ENCODE measurements at regions not wholly inside any gene's neighbourhood (a gene's known extent, or its start where the extent isn't known, plus 50 kb on each side); places are given as distances from the start of the nearest gene placed in this dataset.
"Not testable (repeated sequence)": the region's sequence is repeated elsewhere in the genome, so short reads cannot be mapped to it uniquely, and the experiment has no call there.

DNA sequence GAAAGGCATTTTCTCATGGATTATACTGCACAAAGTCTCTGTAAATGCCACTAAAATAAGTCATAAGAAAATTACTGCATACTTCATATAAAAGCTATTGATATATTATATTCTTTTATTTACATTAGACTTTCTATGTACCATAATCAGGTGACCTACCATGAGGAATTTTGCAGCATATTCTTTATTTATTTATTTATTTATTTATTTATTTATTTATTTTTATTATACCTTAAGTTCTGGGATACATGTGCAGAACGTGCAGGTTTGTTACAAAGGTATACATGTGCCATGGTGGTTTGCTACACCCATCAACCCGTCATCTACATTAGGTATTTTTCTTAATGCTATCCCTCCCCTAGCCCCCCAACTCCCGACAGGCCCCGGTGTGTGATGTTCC is 596.2 kb downstream of the CHSY3 start:
- H3K4me3 ChIP-seq (ENCODE audit: low read depth, low read length); CTCF ChIA-PET; H3K4me1 ChIP-seq (ENCODE audit: control insufficient read depth, insufficient read depth, low read length); H3K27ac ChIP-seq (ENCODE audit: extremely low read depth, low read depth, low read length); POLR2A ChIA-PET; H3K36me3 ChIP-seq (ENCODE audit: control insufficient read depth in 2 of 2, insufficient read depth in 1 of 2, low read length in 2 of 2); H3K9me3 ChIP-seq (ENCODE audit: control insufficient read depth, insufficient read depth, low read depth, low read length): not testable (repeated sequence)
- TF ChIP-seq ZNF394 (tag by site-specific recombination; IDR thresholded peaks at IDR 0.05; ENCODE audit: borderline replicate concordance) (peak; percentile 63; the same call in 1 of the 2 replicates), ZNF555 (tag by site-specific recombination; conservative IDR thresholded peaks at IDR 0.05) (peak; percentile 57), ZNF426 (tag by site-specific recombination; IDR thresholded peaks at IDR 0.05) (peak; percentile 61), ZNF433 (tag by site-specific recombination; IDR thresholded peaks at IDR 0.05; ENCODE audit: low read depth) (peak; percentile 54; the same call in 1 of the 2 replicates), ZNF140 (tag by site-specific recombination; IDR thresholded peaks at IDR 0.05) (0 out of 2 replicates have a peak, but pooled peaks have one; percentile 12), ZNF623 (tag by site-specific recombination; IDR thresholded peaks at IDR 0.05) (peak; percentile 25; the same call in 1 of the 2 replicates), ZNF518A (tag by site-specific recombination; conservative IDR thresholded peaks at IDR 0.05; ENCODE audit: low read depth) (peak; percentile 57; the same call in 1 of the 2 replicates)
- TF ChIP-seq, protein P1, sequence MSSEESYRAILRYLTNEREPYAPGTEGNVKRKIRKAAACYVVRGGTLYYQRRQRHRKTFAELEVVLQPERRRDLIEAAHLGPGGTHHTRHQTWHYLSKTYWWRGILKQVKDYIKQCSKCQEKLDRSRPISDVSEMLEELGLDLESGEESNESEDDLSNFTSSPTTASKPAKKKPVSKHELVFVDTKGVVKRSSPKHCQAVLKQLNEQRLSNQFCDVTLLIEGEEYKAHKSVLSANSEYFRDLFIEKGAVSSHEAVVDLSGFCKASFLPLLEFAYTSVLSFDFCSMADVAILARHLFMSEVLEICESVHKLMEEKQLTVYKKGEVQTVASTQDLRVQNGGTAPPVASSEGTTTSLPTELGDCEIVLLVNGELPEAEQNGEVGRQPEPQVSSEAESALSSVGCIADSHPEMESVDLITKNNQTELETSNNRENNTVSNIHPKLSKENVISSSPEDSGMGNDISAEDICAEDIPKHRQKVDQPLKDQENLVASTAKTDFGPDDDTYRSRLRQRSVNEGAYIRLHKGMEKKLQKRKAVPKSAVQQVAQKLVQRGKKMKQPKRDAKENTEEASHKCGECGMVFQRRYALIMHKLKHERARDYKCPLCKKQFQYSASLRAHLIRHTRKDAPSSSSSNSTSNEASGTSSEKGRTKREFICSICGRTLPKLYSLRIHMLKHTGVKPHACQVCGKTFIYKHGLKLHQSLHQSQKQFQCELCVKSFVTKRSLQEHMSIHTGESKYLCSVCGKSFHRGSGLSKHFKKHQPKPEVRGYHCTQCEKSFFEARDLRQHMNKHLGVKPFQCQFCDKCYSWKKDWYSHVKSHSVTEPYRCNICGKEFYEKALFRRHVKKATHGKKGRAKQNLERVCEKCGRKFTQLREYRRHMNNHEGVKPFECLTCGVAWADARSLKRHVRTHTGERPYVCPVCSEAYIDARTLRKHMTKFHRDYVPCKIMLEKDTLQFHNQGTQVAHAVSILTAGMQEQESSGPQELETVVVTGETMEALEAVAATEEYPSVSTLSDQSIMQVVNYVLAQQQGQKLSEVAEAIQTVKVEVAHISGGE (tag by site-specific recombination; conservative IDR thresholded peaks at IDR 0.05; ENCODE audit: low read depth), result peak; percentile 52; the same call in 1 of the 2 replicates

DNA sequence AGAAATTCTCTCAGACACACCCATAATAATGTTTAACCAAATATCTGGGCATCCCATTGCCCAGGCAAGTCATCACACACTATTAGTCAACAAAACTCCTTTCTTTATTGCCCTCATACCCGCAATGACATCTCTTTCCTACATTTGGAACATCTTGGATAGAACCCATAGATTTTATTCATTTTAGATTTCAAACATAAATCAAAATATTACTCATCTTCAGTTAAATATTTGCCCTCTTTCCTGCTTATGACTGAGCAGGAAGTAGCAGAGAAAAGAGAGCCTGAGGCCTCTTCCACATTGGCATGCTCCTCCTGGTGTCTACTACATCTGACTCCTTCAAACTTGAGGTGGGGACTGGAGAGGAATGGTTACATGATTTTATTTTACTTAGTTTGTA is 592.0 kb downstream of the CHSY3 start:
- Histone ChIP-seq H3K4me1 (ENCODE audit: control insufficient read depth, insufficient read depth, low read length) (no peaks in the 10 kb centered on the region), H3K27ac (ENCODE audit: extremely low read depth, low read depth, low read length) (no peak overlapping the region), H3K4me3 (ENCODE audit: low read depth, low read length) (no peak overlapping the region), H3K9me3 (ENCODE audit: control insufficient read depth, insufficient read depth, low read depth, low read length) (no peaks in the 10 kb centered on the region), H3K36me3 (ENCODE audit: control insufficient read depth in 2 of 2, insufficient read depth in 1 of 2, low read length in 2 of 2) (no peaks in the 10 kb centered on the region)
- ChIA-PET CTCF (no interaction called here), POLR2A (no interaction called here)
- TF ChIP-seq ZNF558 (tag by site-specific recombination; IDR thresholded peaks at IDR 0.05) (no peak), SP3 (tag by site-specific recombination; IDR thresholded peaks at IDR 0.05) (no peak), YY2 (tag by site-specific recombination; IDR thresholded peaks at IDR 0.05) (no peak)

DNA sequence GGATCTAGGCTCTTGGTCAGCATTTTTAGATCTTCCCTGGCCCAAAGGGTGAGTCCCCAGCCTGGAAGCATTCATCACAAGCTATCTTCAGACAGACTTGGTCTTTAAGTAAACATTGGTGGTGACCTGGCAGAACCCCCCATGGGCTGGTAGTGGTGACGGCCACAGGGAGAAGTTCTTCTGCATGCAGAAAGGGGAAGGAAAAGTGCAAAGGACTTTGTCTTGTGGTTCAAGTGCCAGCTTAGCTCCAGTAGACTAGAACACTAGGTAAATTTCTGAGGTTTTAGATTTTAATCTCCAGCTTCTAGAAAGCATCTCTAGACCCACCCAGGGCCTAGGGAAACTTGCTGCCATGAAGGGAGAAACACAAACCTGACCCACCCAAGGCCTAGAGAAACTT is 584.0 kb downstream of the CHSY3 start:
- H3K4me3 ChIP-seq (ENCODE audit: low read depth, low read length), result no peak overlapping the region
- H3K36me3 ChIP-seq (ENCODE audit: control insufficient read depth in 2 of 2, insufficient read depth in 1 of 2, low read length in 2 of 2), result no peaks in the 10 kb centered on the region
- H3K9me3 ChIP-seq (ENCODE audit: control insufficient read depth, insufficient read depth, low read depth, low read length), result no peaks in the 10 kb centered on the region
- ChIA-PET CTCF (no interaction called here), POLR2A (no interaction called here)
- H3K27ac ChIP-seq (ENCODE audit: extremely low read depth, low read depth, low read length), result no peak overlapping the region
- H3K4me1 ChIP-seq (ENCODE audit: control insufficient read depth, insufficient read depth, low read length), result no peaks in the 10 kb centered on the region
- TF ChIP-seq HOXD13 (CRISPR knock-in tag; IDR thresholded peaks at IDR 0.05; ENCODE audit: borderline replicate concordance) (no peak), BCL11A (tag by site-specific recombination; IDR thresholded peaks at IDR 0.05; ENCODE audit: low read depth) (no peak), ZNF624 (tag by site-specific recombination; IDR thresholded peaks at IDR 0.05) (no peak), BCL6B (tag by site-specific recombination; IDR thresholded peaks at IDR 0.05) (no peak), ZNF133 (tag by site-specific recombination; IDR thresholded peaks at IDR 0.05) (no peak), PRDM1 (tag by site-specific recombination; IDR thresholded peaks at IDR 0.05) (no peak), ZBTB20 (tag by site-specific recombination; IDR thresholded peaks at IDR 0.05) (no peak), SALL2 (tag by site-specific recombination; IDR thresholded peaks at IDR 0.05; ENCODE audit: borderline replicate concordance) (no peak), ZNF776 (tag by site-specific recombination; IDR thresholded peaks at IDR 0.05; ENCODE audit: borderline replicate concordance) (no peak)
- TF ChIP-seq, protein P2, sequence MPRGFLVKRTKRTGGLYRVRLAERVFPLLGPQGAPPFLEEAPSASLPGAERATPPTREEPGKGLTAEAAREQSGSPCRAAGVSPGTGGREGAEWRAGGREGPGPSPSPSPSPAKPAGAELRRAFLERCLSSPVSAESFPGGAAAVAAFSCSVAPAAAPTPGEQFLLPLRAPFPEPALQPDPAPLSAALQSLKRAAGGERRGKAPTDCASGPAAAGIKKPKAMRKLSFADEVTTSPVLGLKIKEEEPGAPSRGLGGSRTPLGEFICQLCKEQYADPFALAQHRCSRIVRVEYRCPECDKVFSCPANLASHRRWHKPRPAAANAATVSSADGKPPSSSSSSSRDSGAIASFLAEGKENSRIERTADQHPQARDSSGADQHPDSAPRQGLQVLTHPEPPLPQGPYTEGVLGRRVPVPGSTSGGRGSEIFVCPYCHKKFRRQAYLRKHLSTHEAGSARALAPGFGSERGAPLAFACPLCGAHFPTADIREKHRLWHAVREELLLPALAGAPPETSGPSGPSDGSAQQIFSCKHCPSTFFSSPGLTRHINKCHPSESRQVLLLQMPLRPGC (tag by site-specific recombination; IDR thresholded peaks at IDR 0.05), result no peak
